ENCODE measurements at regions not wholly inside any gene's neighbourhood (a gene's known extent, or its start where the extent isn't known, plus 50 kb on each side); places are given as distances from the start of the nearest gene placed in this dataset.

GRCh38 chr4:125091101-125091500, 223.7 kb upstream of the FAT4 start:
- no peak overlapping the region for H3K4me2 ChIP-seq (replicated peaks; ENCODE audit: extremely low read depth, low read length, poor library complexity, severe bottlenecking)
- no peak overlapping the region for H2AFZ ChIP-seq (ENCODE audit: insufficient read depth, low read depth, low read length, poor library complexity, severe bottlenecking)
- DNase-seq: no peak
- H3K36me3 ChIP-seq (replicated peaks in 1 of 2; ENCODE audit: control insufficient read depth in 1 of 2, insufficient read depth in 2 of 2, low read length in 2 of 2): no peaks in the 10 kb centered on the region
- no peaks in the 10 kb centered on the region for H4K20me1 ChIP-seq (ENCODE audit: insufficient read depth, low read length)
- H3K79me2 ChIP-seq (ENCODE audit: insufficient read depth, low read length): no peaks in the 10 kb centered on the region
- no peaks in the 10 kb centered on the region for H3K9me3 ChIP-seq (replicated peaks in 1 of 2; ENCODE audit: control insufficient read depth in 1 of 2, insufficient read depth in 1 of 2, low read length in 2 of 2)
- no peaks in the 10 kb centered on the region for H3K27me3 Mint-ChIP-seq (ENCODE audit: low read depth in 3 of 3)
- H3K9me3 Mint-ChIP-seq: peaks cover 0 to 2% (median 0%) of the 10 kb centered on the region in 7 donors
- no peaks in the 10 kb centered on the region for H3K4me1 Mint-ChIP-seq
- H3K4me3 Mint-ChIP-seq: no peak overlapping the region
- H3K36me3 Mint-ChIP-seq: no peaks in the 10 kb centered on the region
- no peaks in the 10 kb centered on the region for H3K4me1 ChIP-seq (ENCODE audit: control insufficient read depth in 1 of 2, insufficient read depth in 2 of 2, low read length in 2 of 2)
- no peaks in the 10 kb centered on the region for H3K27me3 ChIP-seq (ENCODE audit: control insufficient read depth in 2 of 2, insufficient read depth in 2 of 2, low read length in 2 of 2)
- no peak overlapping the region for H3K4me3 ChIP-seq (replicated peaks in 1 of 3; ENCODE audit: low read depth in 2 of 3, low read length in 3 of 3)
- intact Hi-C loops (cut with micrococcal nuclease): no loop called here
- TF ChIP-seq CTCF (IDR thresholded peaks at IDR 0.05): no peak
- no peak overlapping the region for H3K27ac Mint-ChIP-seq
- H3K9ac ChIP-seq (ENCODE audit: insufficient read depth, low read length, poor library complexity, severe bottlenecking): no peak overlapping the region
- WGBS (ENCODE audit: insufficient coverage): no CpG with 5 or more reads among the region's 1 CpG
- no peak overlapping the region for H3K27ac ChIP-seq (ENCODE audit: low read depth in 1 of 2, low read length in 2 of 2)

- Histone ChIP-seq H3K4me1 (ENCODE audit: control insufficient read depth in 1 of 2, insufficient read depth in 2 of 2, low read length in 2 of 2) (no peaks in the 10 kb centered on the region), H3K9ac (ENCODE audit: insufficient read depth, low read length, poor library complexity, severe bottlenecking) (no peak overlapping the region), H3K27me3 (ENCODE audit: control insufficient read depth in 2 of 2, insufficient read depth in 2 of 2, low read length in 2 of 2) (no peaks in the 10 kb centered on the region), H3K27ac (ENCODE audit: low read depth in 1 of 2, low read length in 2 of 2) (no peak overlapping the region), H3K4me2 (replicated peaks; ENCODE audit: extremely low read depth, low read length, poor library complexity, severe bottlenecking) (no peak overlapping the region), H4K20me1 (ENCODE audit: insufficient read depth, low read length) (no peaks in the 10 kb centered on the region), H3K4me3 (replicated peaks in 1 of 3; ENCODE audit: low read depth in 2 of 3, low read length in 3 of 3) (no peak overlapping the region), H3K9me3 (replicated peaks in 1 of 2; ENCODE audit: control insufficient read depth in 1 of 2, insufficient read depth in 1 of 2, low read length in 2 of 2) (no peaks in the 10 kb centered on the region), H3K79me2 (ENCODE audit: insufficient read depth, low read length) (no peaks in the 10 kb centered on the region), H2AFZ (ENCODE audit: insufficient read depth, low read depth, low read length, poor library complexity, severe bottlenecking) (no peak overlapping the region), H3K36me3 (replicated peaks in 1 of 2; ENCODE audit: control insufficient read depth in 1 of 2, insufficient read depth in 2 of 2, low read length in 2 of 2) (no peaks in the 10 kb centered on the region)
- no peak for TF ChIP-seq CTCF (IDR thresholded peaks at IDR 0.05)
- H3K4me3 Mint-ChIP-seq: no peak overlapping the region
- no peaks in the 10 kb centered on the region for H3K4me1 Mint-ChIP-seq
- no peaks in the 10 kb centered on the region for H3K36me3 Mint-ChIP-seq
- WGBS (ENCODE audit: insufficient coverage): 100% methylated on average over 1 of the region's 1 CpG
- intact Hi-C loops (cut with micrococcal nuclease): no loop called here
- DNase-seq: no peak
- no peaks in the 10 kb centered on the region for H3K27me3 Mint-ChIP-seq (ENCODE audit: low read depth in 3 of 3)
- no peak overlapping the region for H3K27ac Mint-ChIP-seq
- H3K9me3 Mint-ChIP-seq: peaks cover 0 to 5% (median 2%) of the 10 kb centered on the region in 7 donors
Observed at GRCh38 chr4:125084608-125085007, 230.1 kb upstream of the FAT4 start.
